RCC 7860 (cell line): ENCODE measurements at regions not wholly inside any gene's neighbourhood (a gene's known extent, or its start where the extent isn't known, plus 50 kb on each side); places are given as distances from the start of the nearest gene placed in this dataset.

Experiments used
- DNase-seq: peaks from one replicate; pipeline ENCODE4 v3.0.0-alpha.2; 2015; ENCODE audit warnings: low spot score
- FAIRE-seq: peaks from 2 replicates; lab custom pipeline; 2012; peaks lifted over from hg19 to GRCh38; lab: Jason Lieb, UNC

DNA sequence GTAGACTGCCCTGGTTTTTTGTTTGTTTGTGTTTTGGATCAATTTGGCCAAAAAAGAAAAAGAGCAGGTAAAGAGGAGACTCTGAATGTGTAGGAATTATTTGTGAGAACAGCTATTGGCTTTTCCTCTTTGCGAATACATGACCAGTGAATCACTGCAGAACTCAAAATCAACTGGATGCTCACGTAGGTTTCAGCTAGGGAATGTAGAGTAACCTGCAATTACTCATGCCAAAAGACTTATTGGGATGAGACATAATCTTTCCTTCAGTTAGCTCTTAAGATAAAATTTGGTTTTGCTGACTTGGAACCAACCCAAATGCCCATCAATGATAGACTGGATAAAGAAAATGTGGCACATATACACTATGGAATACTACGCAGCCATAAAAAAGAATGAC lies 348.0 kb downstream of the NPR3 start:
- DNase-seq (peak; percentile 35), FAIRE-seq (no peak)

DNA sequence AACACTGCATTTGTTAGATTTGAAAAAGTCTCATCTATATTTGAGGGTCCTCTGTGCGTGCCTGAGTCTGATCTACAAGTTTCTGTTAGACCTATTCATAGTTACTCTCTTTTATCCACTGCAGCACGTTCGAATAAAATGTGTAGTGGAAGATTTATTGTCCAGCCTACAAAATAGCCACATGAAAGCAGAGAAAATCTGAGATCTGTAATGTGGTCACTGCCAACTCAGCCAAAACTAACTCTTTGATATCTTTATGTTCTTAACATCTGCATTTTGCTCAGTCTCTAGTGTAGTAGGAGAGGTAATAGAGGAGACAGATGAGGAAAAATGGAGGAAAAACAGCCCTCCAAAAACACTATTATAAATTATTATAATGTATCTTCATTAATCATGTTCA lies 354.0 kb downstream of the NPR3 start:
- DNase-seq (no peak), FAIRE-seq (no peak)

DNA sequence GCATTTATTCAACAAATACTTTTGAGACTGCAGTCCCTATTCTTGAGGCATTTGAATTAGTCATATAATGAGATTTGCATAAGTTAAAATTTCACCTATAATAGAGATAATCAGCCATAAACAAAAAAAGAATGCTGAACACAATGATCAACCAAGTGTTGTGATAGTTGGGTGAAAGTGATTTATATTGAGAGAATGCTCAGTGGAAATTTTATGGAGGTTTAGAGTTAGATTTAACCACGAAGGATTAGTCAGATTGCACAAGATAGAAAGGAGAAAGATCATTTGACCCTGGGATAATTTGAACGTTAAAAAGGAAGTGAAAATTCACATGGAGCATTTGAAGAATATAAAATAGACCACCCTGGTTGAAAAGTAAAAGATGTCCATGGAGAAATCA lies 356.2 kb downstream of the NPR3 start:
- FAIRE-seq = no peak
- DNase-seq = no peak

DNA sequence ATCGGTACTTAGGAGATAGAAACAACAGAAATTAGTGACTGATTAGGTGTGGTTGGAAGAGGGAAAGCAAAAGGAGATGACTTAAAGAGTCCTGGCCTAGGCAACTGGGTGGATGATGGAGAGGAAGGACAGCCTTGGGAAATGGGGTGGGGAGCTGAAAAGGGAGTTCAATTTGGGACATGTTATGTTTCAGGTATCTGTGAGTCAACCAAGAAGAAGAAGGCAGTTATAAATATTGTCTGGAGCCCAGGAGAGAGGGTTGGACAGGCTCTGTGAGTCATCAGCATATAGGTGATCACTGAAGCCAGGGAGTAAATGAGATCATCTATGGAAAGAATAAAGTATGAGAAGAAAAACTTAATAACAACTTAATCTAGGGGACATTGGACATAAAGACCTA lies 357.7 kb downstream of the NPR3 start:
- FAIRE-seq (peak; percentile 66), DNase-seq (peak; percentile 72)

DNA sequence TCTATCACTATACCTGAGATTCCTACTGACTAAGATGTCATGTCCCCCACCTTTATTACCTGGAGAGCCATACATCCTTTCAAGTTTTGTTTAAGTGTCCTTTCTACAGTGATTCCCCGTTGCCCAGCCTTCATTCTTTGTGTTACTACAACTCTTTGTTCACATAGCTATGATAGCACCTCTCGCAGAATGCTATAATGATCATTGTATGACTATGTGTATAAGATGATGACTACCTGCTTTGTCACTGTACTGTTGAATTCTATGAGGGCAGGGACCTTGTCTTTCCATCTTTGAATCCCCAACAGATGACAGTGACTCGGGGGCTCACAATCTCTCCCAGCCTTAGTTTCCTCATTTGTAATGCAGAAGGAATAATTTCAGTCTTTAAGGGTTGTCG lies 361.2 kb downstream of the NPR3 start:
- FAIRE-seq = no peak
- peak; percentile 32 for DNase-seq

DNA sequence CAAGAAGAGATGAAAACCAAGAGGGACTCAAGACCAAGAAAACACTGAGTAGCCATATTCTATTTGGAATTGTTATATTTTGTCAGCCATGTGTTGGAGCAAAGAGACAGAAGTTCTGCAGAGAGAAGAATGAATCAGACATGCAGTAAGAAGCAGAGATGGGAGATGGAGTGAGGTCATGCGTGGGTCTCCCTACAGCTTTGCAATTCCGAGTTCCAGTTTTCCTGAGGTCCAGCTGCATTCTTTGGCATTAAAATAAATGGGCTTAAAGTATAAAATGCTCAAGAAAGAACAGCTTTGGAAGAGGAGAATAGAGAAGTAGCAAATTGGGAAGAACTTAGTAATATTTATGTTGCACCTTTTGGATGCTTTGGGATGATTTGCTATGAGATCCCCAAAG lies 361.6 kb downstream of the NPR3 start:
- FAIRE-seq (no peak), DNase-seq (no peak)

DNA sequence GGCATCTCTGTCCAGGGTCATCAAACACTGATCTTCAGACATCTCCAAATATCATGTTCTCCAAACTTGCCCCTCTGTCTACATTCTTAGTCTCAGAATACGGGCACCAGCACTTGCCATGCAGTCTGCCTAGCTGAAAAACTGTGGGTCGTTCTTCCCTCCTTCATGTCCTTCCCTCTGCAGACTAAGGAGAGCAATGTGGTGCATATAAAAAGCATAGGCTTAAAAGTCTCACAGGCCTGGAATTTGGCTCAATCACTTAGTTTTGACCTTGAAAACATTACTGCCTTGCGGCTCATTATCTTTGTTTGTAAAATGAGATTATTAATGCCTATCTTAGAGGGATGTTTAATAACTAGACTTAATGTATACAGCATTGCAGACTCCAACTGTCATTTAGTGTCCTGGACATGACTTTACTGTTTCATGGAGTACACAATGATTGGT lies 362.8 kb downstream of the NPR3 start:
- FAIRE-seq (no peak), DNase-seq (no peak)

DNA sequence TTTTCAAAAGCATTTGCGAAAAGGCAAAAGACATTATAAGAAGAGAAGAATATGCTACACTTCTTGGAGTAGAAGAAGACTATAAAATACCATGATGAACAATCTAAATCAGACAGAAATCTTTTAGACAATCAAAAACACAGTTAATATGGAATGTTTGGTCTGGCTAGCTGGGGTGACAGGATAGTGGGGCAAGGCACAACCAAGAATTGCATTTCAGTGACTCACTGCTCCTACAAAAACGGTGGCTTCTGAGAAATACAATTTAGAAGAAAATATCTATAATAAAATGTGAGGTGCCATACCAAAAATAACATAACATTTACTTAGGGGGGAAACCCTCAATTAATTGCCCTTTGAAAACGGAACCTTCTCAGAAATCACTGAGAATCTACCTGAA lies 363.4 kb downstream of the NPR3 start:
- FAIRE-seq = no peak
- no peak for DNase-seq

DNA sequence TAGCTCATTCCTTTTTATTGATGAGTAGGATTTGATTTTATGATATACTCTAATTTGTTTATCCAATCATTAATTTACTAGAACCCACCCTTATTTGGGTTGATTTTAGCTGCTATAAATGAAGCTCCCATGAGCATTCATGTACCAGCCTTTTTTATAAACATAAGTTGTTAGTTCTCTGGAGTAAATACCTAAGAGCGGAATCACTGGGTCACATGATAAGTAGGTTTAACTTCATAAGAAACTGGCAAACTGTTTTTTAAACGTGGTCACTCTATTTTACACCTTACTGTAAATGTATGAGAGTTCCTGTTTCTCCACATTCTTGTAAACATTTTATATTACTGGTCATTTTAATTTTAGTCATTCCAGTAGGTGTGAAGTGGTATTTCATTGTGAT lies 364.6 kb downstream of the NPR3 start:
- DNase-seq (no peak), FAIRE-seq (no peak)

DNA sequence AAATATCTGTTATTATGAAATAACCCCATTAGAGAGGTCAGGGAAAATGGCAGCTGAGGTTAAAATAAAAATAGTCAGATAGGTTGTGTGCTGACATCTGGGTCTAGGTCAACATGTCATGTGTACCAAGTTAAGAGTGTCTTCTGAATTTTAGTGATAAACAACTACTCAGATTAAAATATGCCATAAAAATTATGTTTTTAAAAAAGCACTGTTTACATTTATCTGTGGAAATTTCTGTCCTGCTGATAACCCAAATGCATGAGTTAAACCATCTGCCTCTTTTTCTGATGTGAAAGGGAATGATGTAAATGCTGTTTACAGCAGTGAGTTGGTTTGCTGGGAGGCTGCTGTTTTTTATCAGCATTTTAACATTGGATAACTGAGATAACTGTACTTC lies 361.2 kb upstream of the TARS1 start:
- DNase-seq (no peak), FAIRE-seq (no peak)

DNA sequence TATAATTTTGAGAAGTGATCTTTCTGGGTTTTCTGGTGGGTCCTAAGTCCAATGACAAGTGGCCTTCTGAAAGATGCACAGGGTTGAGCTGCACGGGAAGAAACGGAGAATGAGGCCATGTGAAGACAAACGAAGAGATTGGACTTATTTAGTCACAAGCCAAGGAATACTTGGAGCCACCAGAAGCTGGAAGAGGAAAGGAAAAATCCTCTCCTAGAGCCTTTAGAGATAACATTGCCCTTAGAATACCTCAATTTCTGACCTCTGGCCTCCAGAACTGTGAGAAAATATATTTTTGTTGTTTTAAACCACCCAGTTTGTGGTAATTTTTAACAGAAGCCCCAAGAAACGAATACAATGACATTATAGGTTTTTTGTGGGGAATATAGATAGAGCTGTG lies 360.5 kb upstream of the TARS1 start:
- DNase-seq = no peak
- FAIRE-seq = no peak

DNA sequence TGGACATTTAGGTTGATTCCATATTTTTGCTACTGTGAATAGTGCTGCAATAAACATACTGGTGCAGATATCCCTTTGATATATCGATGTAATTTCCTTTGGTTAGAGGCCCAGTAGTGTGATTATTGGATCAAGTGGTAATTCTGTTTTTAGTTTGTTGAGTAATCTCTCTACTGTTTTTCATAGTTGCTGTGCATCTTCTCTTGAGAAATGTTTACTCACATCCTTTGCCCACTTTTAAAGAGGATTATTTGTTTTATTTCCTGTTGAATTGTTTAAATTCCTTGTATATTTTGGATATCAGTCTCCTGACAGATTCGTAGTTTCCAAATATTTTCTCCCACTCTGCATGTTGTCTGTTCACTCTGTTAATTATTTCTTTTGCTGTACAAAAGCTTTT lies 352.6 kb upstream of the TARS1 start:
- FAIRE-seq = no peak
- no peak for DNase-seq

DNA sequence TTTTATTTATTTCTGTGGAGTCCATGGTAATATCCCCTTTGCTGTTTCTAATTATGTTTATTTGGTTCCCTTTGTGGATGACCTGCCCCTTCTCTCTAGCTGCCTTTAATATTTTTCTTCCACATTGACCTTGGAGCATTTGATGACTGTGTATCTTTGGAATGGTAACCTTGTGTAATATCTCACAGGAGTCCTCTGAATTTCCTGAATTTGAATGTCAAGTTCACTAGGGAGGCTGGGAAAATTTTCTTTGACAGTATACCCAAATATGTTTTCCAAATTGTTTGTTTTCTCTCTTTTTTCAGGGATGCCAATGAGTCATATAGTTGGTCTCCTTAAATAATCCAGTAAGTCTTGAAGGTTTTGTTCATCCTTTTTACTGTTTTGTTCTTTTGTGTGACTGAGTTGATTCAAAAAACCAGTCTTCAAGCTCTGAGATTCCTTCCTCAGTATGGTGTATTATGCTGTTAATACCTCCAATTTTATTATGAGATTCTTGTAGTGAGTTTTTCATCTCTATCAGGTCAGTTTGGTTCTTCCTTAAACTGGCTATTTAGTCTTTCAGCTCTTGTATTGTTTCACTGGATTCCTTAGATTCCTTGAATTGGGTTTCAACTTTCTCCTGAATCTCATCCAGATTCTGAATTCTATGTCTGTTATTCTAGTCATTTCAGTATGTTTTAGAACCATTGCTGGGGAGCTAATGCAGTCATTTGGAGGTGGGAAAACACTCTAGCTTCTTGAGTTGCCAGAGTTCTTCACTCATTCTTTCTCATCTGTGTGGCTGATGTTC lies 349.0 kb upstream of the TARS1 start:
- FAIRE-seq (no peak), DNase-seq (no peak)

DNA sequence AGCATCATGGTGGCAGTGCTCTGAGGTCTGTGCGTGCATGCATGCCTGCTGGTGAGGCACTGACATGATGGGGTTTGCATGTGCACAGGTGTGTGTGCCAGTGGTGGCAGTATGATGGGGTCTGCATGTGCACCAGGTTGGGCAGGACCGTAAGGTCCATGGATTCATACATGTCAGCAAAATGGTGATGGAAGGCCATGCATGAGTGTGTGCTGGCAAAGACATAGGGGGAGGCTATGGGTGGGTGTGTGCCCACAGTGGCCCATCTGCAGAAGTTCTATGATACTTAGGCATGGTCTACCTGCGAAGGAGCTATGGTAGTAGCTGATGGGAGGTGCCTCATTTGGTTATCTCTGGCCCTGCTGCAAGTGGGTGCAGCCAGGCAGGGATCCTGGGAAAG lies 348.0 kb upstream of the TARS1 start:
- no peak for FAIRE-seq
- DNase-seq = no peak

DNA sequence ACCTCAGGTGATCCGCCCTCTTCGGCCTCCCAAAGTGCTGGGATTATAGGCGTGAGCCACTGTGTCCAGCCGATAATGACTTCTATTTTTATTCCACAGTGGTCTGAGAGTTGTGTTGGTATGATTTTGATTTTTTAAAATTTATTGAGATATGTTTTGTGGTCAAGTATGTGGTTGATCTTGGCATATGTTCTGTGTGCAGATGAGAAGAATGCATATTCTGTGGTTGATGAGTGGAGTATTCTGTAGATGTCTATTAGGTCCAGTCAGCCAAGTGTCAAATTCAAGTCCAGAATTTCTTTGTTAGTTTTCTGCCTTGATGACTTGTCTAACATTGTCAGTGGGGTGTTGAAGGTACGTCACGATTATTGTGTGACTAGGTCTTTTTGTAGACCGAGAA lies 338.2 kb upstream of the TARS1 start:
- FAIRE-seq (no peak), DNase-seq (peak; percentile 15)

DNA sequence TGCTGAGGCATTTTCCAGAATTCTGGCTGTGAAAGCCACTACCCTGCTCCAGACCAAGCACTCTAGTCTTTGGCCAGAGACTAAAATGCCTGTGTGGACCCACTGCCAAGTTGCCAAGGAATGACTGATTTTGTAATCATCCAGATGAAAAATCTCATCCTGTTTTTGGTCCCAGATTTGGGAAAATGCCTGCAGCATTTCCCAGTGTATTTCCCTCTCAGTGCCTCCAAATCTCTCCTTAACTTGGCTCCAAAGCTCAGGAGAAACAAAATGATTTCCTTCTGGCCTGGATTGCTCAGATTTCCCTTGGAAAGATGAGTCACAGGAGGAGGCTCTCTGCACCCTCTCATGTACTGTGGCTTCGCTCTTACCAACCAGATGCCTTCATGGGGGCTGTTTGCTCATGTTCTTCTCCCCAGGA lies 335.2 kb upstream of the TARS1 start:
- FAIRE-seq (no peak), DNase-seq (no peak)

DNA sequence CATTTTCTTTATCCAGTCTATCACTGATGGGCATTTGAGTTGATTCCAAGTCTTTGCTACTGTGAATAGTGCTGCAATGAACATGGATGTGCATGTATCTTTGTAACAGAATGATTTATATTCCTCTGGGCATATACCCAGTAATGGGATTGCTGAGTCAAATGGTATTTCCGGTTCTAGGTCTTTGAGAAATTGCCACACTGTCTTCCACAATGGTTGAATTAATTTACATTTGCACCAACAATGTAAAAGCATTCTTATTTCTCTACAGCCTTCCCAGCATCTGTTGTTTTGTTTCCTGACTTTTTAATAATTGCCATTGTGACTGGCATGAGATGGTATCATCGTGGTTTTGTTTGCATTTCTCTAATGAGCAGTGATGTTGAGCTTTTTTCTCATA lies 330.3 kb upstream of the TARS1 start:
- DNase-seq = peak; percentile 54
- FAIRE-seq = peak; percentile 69

DNA sequence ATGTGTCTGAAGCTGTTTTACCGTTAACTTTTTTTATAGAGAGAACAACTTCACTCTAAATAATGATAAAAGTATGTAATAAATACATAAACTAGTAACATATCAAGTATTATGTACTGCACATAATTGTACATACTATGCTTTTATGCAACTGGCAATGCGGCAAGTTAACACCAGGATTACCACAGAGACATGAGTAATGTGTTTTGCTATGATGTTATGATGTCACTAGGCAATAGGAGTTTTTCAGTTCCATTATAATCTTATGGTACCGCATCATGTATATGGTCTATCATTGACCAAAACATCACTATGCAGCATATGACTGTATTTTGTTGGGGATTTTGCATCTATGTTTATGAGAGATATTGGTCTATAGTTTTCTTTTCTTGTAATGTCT lies 326.4 kb upstream of the TARS1 start:
- DNase-seq = no peak
- FAIRE-seq = no peak

DNA sequence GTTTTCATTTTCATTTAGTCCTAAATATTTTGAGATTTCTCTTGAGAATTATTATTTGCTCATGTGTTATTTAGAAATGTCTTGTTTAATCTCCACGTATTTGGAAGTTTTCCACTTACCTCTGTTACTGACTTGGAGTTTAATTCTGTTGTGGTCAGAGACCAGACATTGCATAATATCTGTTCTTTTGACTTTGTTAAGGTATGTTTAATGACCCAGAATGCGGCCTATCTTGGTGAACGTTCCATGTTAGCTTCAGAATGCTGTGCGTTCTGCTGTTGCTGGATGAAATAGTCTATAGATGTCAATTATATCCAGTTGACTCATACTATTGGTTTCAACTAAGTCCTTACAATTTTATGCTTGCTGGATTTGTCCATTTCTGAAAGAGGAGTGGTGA lies 325.3 kb upstream of the TARS1 start:
- FAIRE-seq = no peak
- no peak for DNase-seq

DNA sequence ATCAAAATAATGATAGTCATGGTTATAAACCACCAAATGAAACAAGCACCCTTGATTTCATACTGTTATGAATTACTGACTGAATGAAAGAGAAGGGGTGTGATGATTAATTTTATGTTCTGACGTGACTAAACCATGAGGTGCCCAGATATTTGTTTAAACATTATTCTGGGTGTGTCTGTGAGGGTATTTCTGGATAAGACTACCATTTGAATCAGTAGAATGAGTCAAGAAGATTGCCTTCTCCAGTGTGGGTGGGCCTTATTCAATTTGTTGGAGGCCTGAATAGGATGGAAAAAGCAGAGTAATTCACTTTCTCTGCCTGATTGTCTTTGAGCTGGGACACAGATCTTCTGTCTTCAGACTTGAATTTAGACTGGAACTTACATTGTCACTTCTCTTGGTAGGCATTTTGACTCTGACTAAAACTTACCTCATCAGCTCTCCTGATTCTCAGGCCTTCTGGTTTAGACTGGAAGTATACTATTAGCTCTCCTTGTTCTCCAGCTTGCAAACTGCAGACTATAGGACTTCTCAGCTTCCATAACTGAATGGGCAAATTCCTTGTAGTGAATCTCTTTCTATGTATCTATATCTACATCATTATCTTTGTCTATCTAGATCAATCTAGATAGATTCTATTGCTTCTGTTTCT lies 321.9 kb upstream of the TARS1 start:
- no peak for FAIRE-seq
- DNase-seq = no peak

DNA sequence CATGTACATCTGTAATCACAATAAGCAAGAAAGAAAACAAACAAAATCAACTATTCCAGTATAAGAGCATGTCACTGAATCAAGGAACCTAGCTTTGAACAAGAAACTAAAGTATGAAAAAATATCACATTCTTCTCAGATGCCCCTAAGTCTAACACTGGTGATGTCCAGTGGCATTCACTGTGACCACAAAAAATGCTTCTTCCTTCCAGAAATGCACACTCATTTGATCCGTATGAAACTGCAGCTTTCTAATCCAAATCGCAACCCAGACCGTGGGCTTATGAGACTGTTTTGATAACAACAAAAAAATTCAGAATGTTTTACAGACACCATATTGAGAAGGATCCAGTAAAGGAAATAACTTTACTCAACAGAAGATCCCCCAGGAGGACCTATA lies 320.1 kb upstream of the TARS1 start:
- DNase-seq = no peak
- FAIRE-seq = no peak

DNA sequence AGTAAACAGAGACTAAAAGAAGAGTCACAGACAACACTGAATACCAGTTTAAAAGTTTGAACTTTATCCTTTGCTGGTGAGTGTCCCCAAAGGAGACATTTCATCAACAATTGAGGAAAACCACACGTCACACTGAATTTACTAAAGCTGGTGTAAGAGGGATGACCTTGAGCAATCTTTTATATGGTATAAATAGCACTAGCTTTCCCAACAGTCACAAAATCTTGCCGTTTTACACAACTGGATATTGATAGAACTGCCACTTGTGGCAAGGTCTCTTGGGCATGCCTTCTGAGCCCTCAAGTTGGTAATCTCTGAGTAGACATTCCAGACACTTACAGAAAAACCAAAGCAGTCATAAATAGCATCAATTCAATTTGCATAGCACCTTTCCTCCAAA lies 311.5 kb upstream of the TARS1 start:
- FAIRE-seq (no peak), DNase-seq (no peak)

DNA sequence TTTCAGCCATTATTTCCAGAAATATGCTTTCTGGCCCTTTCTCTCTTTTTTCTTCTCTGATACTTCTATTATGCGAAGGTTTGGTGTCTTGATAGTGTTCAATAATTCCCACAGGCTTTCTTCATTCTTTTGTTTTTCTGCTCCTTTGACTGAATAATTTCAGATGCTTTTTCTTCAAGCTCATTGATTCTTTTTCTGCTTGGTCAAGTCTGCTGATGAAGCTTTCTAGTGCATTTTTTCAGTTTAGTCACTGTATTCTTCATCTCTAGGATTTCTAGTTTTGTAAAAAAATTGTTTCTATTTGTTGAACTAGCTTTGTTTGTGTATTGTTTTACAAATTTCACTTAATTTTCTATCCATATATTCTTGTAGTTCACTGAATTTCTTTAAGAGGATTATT lies 304.0 kb upstream of the TARS1 start:
- DNase-seq = no peak

More for the DNA sequence above, 304.0 kb upstream of the TARS1 start:
- FAIRE-seq = no peak
